ENCODE measurements at regions not wholly inside any gene's neighbourhood (a gene's known extent, or its start where the extent isn't known, plus 50 kb on each side); places are given as distances from the start of the nearest gene placed in this dataset.
A peak's percentile ranks its signal among the peaks of the same experiment; 100 is the strongest.

GRCh38 chr1:178649582-178650350 is 75.3 kb upstream of the RALGPS2 start:
- Histone ChIP-seq H3K9ac (ENCODE audit: extremely low read depth, low read length, poor library complexity, severe bottlenecking) (no peak overlapping the region), H3K36me3 (ENCODE audit: control insufficient read depth, insufficient read depth, low read length) (no peaks in the 10 kb centered on the region), H3K27me3 (ENCODE audit: control insufficient read depth, insufficient read depth, low read length, poor library complexity, severe bottlenecking) (no peaks in the 10 kb centered on the region), H3K4me3 (ENCODE audit: low read length) (no peak overlapping the region), H3K27ac (ENCODE audit: low read depth, low read length) (no peak overlapping the region), H3K4me1 (ENCODE audit: control insufficient read depth, insufficient read depth, low read length) (peaks cover 2% of the 10 kb centered on the region), H3K9me3 (ENCODE audit: control insufficient read depth, low read length) (no peaks in the 10 kb centered on the region)
- TF ChIP-seq CTCF (conservative IDR thresholded peaks at IDR 0.05) = no peak
- Mint-ChIP-seq H3K4me1 (peaks cover 7% of the 10 kb centered on the region), H3K9me3 (no peaks in the 10 kb centered on the region), H3K27me3 (ENCODE audit: insufficient read depth) (no peaks in the 10 kb centered on the region), H3K36me3 (ENCODE audit: low read depth) (no peaks in the 10 kb centered on the region), H3K27ac (no peak overlapping the region), H3K4me3 (no peak overlapping the region)
- WGBS, 2 experiments (ENCODE audit: insufficient coverage in 1 of 2, insufficient read length in 1 of 2) = 93 to 95% methylated on average over 5 to 8 of the region's 8 CpGs
- DNase-seq = no peak

- no peak overlapping the region for H3K4me3 ChIP-seq (ENCODE audit: low read length)
- TF ChIP-seq CTCF (conservative IDR thresholded peaks at IDR 0.05) = no peak
- H3K36me3 ChIP-seq (ENCODE audit: control insufficient read depth, insufficient read depth, low read length) = no peaks in the 10 kb centered on the region
- Mint-ChIP-seq H3K4me3 (no peak overlapping the region), H3K9me3 (no peaks in the 10 kb centered on the region), H3K27me3 (ENCODE audit: insufficient read depth) (no peaks in the 10 kb centered on the region), H3K4me1 (no peaks in the 10 kb centered on the region), H3K27ac (no peak overlapping the region), H3K36me3 (ENCODE audit: low read depth) (no peaks in the 10 kb centered on the region)
- peak overlapping the region; percentile 81 for H3K27ac ChIP-seq (ENCODE audit: low read depth, low read length)
- H3K27me3 ChIP-seq (ENCODE audit: control insufficient read depth, insufficient read depth, low read length, poor library complexity, severe bottlenecking) = no peaks in the 10 kb centered on the region
- H3K9me3 ChIP-seq (ENCODE audit: control insufficient read depth, low read length) = no peaks in the 10 kb centered on the region
- no peaks in the 10 kb centered on the region for H3K4me1 ChIP-seq (ENCODE audit: control insufficient read depth, insufficient read depth, low read length)
- WGBS, 2 experiments (ENCODE audit: insufficient coverage in 1 of 2, insufficient read length in 1 of 2) = 81 to 91% methylated on average over 5 to 6 of the region's 6 CpGs
- no peak overlapping the region for H3K9ac ChIP-seq (ENCODE audit: extremely low read depth, low read length, poor library complexity, severe bottlenecking)
- no peak for DNase-seq
Observed at GRCh38 chr1:178650934-178651511, 74.0 kb upstream of the RALGPS2 start.

GRCh38 chr1:178651742-178652141 is 73.3 kb upstream of the RALGPS2 start:
- H3K4me1 Mint-ChIP-seq = no peaks in the 10 kb centered on the region

More at GRCh38 chr1:178651742-178652141, 73.3 kb upstream of the RALGPS2 start:
- Mint-ChIP-seq H3K27me3 (ENCODE audit: insufficient read depth) (no peaks in the 10 kb centered on the region), H3K9me3 (no peaks in the 10 kb centered on the region), H3K36me3 (ENCODE audit: low read depth) (no peaks in the 10 kb centered on the region), H3K27ac (no peak overlapping the region), H3K4me3 (no peak overlapping the region)
- WGBS, 2 experiments (ENCODE audit: insufficient coverage in 1 of 2, insufficient read length in 1 of 2) = 93% methylated on average over 9 of the region's 9 CpGs
- H3K27me3 ChIP-seq (ENCODE audit: control insufficient read depth, insufficient read depth, low read length, poor library complexity, severe bottlenecking) = no peaks in the 10 kb centered on the region
- DNase-seq = no peak
- no peaks in the 10 kb centered on the region for H3K36me3 ChIP-seq (ENCODE audit: control insufficient read depth, insufficient read depth, low read length)
- H3K9ac ChIP-seq (ENCODE audit: extremely low read depth, low read length, poor library complexity, severe bottlenecking) = no peak overlapping the region
- H3K27ac ChIP-seq (ENCODE audit: low read depth, low read length) = peak overlapping the region; percentile 81
- TF ChIP-seq CTCF (conservative IDR thresholded peaks at IDR 0.05) = no peak
- H3K4me1 ChIP-seq (ENCODE audit: control insufficient read depth, insufficient read depth, low read length) = no peaks in the 10 kb centered on the region
- H3K4me3 ChIP-seq (ENCODE audit: low read length) = no peak overlapping the region
- no peaks in the 10 kb centered on the region for H3K9me3 ChIP-seq (ENCODE audit: control insufficient read depth, low read length)
